A549 (cell line): ENCODE measurements at regions not wholly inside any gene's neighbourhood (a gene's known extent, or its start where the extent isn't known, plus 50 kb on each side); places are given as distances from the start of the nearest gene placed in this dataset.

Experiments
- ATAC-seq, 2 experiments: fragments of 200-7000 bp in 1 of 2; fragments of >200 bp in 1 of 2; cut with Nextera tagmentation in 1 of 2; cut with Tn5 transposase in 1 of 2; 3 replicates each; pipeline versions ENCODE4 v1.8.0 to v1.9.1; 2018 to 2020; ENCODE audit warnings: mild to moderate bottlenecking in 1 of 2, moderate library complexity in 1 of 2
- CTCF ChIA-PET: fragments of 300-600 bp; sonication (Branson Sonifier 250); formaldehyde crosslinking; extraction: SDS; loops from one replicate; lab custom pipeline; 2021; ENCODE audit warnings: antibody characterized with exemption, inconsistent platforms; lab: Yijun Ruan, JAX
- POLR2A ChIA-PET: fragments of 350-600 bp; formaldehyde crosslinking; extraction: SDS; loops from one replicate; lab custom pipeline; 2021; ENCODE audit warnings: antibody characterized with exemption, inconsistent platforms; lab: Yijun Ruan, JAX
- DNase-seq, 2 experiments: peaks; one replicate each; pipeline versions ENCODE4 v3.0.0 to v3.0.0-alpha.2; 2011 to 2016; ENCODE audit warnings: low read depth in 1 of 2, low spot score in 1 of 2
- FAIRE-seq: peaks from 2 replicates; lab custom pipeline; 2011; peaks lifted over from hg19 to GRCh38; lab: Jason Lieb, UNC
- H3K27ac ChIP-seq, 2 experiments: fragments of >200 bp; sonication (Bioruptor Twin); formaldehyde crosslinking; 3 replicates each; pipeline ENCODE4 v1.5.1; 2016 to 2017
- H3K4me1 ChIP-seq: fragments of >200 bp; sonication (Bioruptor Twin); formaldehyde crosslinking; 3 replicates; pipeline ENCODE4 v1.6.1; 2016
- H3K4me2 ChIP-seq: fragments of >200 bp; sonication (Bioruptor Twin); formaldehyde crosslinking; 3 replicates; pipeline ENCODE4 v1.6.1; 2016
- H3K4me3 ChIP-seq: fragments of >200 bp; sonication (Bioruptor Twin); formaldehyde crosslinking; 3 replicates; pipeline ENCODE4 v1.5.1; 2016
- H3K9me3 ChIP-seq: fragments of >200 bp; sonication (Bioruptor Twin); formaldehyde crosslinking; 3 replicates; pipeline ENCODE4 v1.6.1; 2016
- BCL3 ChIP-seq: fragments of >200 bp; sonication (Bioruptor Twin); formaldehyde crosslinking; IDR thresholded peaks from 3 replicates; pipeline ENCODE4 v1.6.1; 2016
- BHLHE40 ChIP-seq: IDR thresholded peaks from 2 replicates; pipeline ENCODE4 v1.6.1; 2012; ENCODE audit warnings: low read depth, low read length, inconsistent platforms
- CBX2 ChIP-seq: fragments of 200-600 bp; sonication (generic); IDR thresholded peaks from 2 replicates; pipeline ENCODE4 v1.6.1; 2016; ENCODE audit warnings: low read depth, mild to moderate bottlenecking, borderline replicate concordance
- CEBPB ChIP-seq, 2 experiments: fragments of >200 bp in 1 of 2; sonication (Bioruptor Twin) in 1 of 2; formaldehyde crosslinking in 1 of 2; IDR thresholded peaks; 2 replicates each; pipeline ENCODE4 v1.6.1; 2012 to 2016
- CHD2 ChIP-seq: fragments of 150-350 bp; IDR thresholded peaks from 2 replicates; pipeline ENCODE4 v1.6.1; 2014; ENCODE audit warnings: low read length; ENCODE audit not compliant: partially characterized antibody
- CHD4 ChIP-seq: fragments of 200-600 bp; sonication (generic); IDR thresholded peaks from 2 replicates; pipeline ENCODE4 v1.6.1; 2016; ENCODE audit warnings: antibody characterized with exemption, mild to moderate bottlenecking, borderline replicate concordance
- E2F6 ChIP-seq: IDR thresholded peaks from 2 replicates; pipeline ENCODE4 v1.6.1; 2012; ENCODE audit warnings: low read depth, borderline replicate concordance
- EHF ChIP-seq: fragments of 250-450 bp; sonication (Bioruptor Pico); IDR thresholded peaks from 2 replicates; pipeline ENCODE4 v1.5.0; 2020; ENCODE audit warnings: mild to moderate bottlenecking
- EHMT2 ChIP-seq: fragments of 200-600 bp; sonication (generic); IDR thresholded peaks from 2 replicates; pipeline ENCODE4 v1.6.1; 2016; ENCODE audit warnings: antibody characterized with exemption, low read depth, mild to moderate bottlenecking, moderate library complexity
- ESRRA ChIP-seq: fragments of 150-350 bp; IDR thresholded peaks from 2 replicates; pipeline ENCODE4 v1.6.1; 2014; ENCODE audit warnings: mild to moderate bottlenecking, low read length, borderline replicate concordance
- FOXS1 ChIP-seq: fragments of 250-450 bp; sonication (Bioruptor Pico); IDR thresholded peaks from 2 replicates; pipeline ENCODE4 v1.5.0; 2020; ENCODE audit warnings: mild to moderate bottlenecking, moderate library complexity
- HES2 ChIP-seq: fragments of >200 bp; sonication (Bioruptor Twin); formaldehyde crosslinking; IDR thresholded peaks from 2 replicates; pipeline ENCODE4 v1.6.1; 2016
- HMGXB4 ChIP-seq: fragments of 250-450 bp; sonication (Bioruptor Pico); IDR thresholded peaks from 2 replicates; pipeline ENCODE4 v1.5.0; 2021; ENCODE audit warnings: mild to moderate bottlenecking, moderate library complexity, borderline replicate concordance
- HOXA7 ChIP-seq: fragments of 250-450 bp; sonication (Bioruptor Pico); IDR thresholded peaks from 2 replicates; pipeline ENCODE4 v1.5.0; 2020; ENCODE audit warnings: mild to moderate bottlenecking, moderate library complexity
- HOXB5 ChIP-seq: fragments of 250-450 bp; sonication (Bioruptor Pico); IDR thresholded peaks from 2 replicates; pipeline ENCODE4 v1.5.0; 2020; ENCODE audit warnings: mild to moderate bottlenecking, moderate library complexity
- JUNB ChIP-seq: fragments of >200 bp; sonication (Bioruptor Twin); formaldehyde crosslinking; IDR thresholded peaks from 2 replicates; pipeline ENCODE4 v1.6.1; 2016
- MAX ChIP-seq: IDR thresholded peaks from 2 replicates; pipeline ENCODE4 v1.6.1; 2012
- NPAS2 ChIP-seq: fragments of 250-450 bp; sonication (Bioruptor Pico); IDR thresholded peaks from 2 replicates; pipeline ENCODE4 v1.8.0; 2022; ENCODE audit warnings: mild to moderate bottlenecking, moderate library complexity, borderline replicate concordance
- PHF8 ChIP-seq: fragments of 200-600 bp; sonication (generic); IDR thresholded peaks from 2 replicates; pipeline ENCODE4 v1.6.1; 2016; ENCODE audit warnings: low read depth, mild to moderate bottlenecking, antibody characterized with exemption, moderate library complexity, borderline replicate concordance
- RNF2 ChIP-seq: fragments of 200-600 bp; sonication (generic); IDR thresholded peaks from 2 replicates; pipeline ENCODE4 v1.6.1; 2016; ENCODE audit warnings: low read depth, mild to moderate bottlenecking, antibody characterized with exemption, moderate library complexity, borderline replicate concordance
- TFCP2L1 ChIP-seq: fragments of 250-450 bp; sonication (Bioruptor Pico); IDR thresholded peaks from 2 replicates; pipeline ENCODE4 v1.5.0; 2021; ENCODE audit warnings: mild to moderate bottlenecking
- USF2 ChIP-seq: fragments of 450-650 bp; IDR thresholded peaks from 2 replicates; pipeline ENCODE4 v1.6.1; 2014; ENCODE audit warnings: antibody characterized with exemption
- ZC3H11A ChIP-seq: fragments of 450-650 bp; IDR thresholded peaks from 2 replicates; pipeline ENCODE4 v1.6.1; 2014; ENCODE audit warnings: antibody characterized with exemption, mild to moderate bottlenecking
- ZNF302 ChIP-seq: fragments of 250-450 bp; sonication (Bioruptor Pico); IDR thresholded peaks from 2 replicates; pipeline ENCODE4 v1.9.0; 2021; ENCODE audit warnings: inconsistent platforms, mild to moderate bottlenecking, moderate library complexity
- ZSCAN20 ChIP-seq: fragments of 250-450 bp; sonication (Bioruptor Pico); IDR thresholded peaks from 2 replicates; pipeline ENCODE4 v1.8.0; 2022; ENCODE audit warnings: mild to moderate bottlenecking, moderate library complexity
- WGBS: methylation state at CpG from one replicate; pipeline ENCODE4 v1.1.6; 2017; ENCODE audit errors: missing lambda C conversion rate; 5-methylcytosine and 5-hydroxymethylcytosine counted together

GRCh38 chr15:95669146-95669922 is 661.2 kb upstream of the NR2F2 start:
- peak in 1 of 2 experiments; percentile 57; a peak in 2 of 6 replicates for ATAC-seq
- CTCF ChIA-PET, result no interaction called here
- TF ChIP-seq E2F6 (no peak), BHLHE40 (no peak), ZNF302 (CRISPR knock-in tag) (no peak), HOXB5 (CRISPR knock-in tag) (no peak), JUNB (no peak), BCL3 (no peak), ESRRA (no peak), TFCP2L1 (CRISPR knock-in tag) (no peak), CEBPB (IDR thresholded peaks at IDR 0.05) (no peak), ZC3H11A (no peak)
- Histone ChIP-seq H3K27ac (no peak overlapping the region), H3K4me3 (no peak overlapping the region), H3K4me2 (peak overlapping the region; percentile 44), H3K9me3 (no peaks in the 10 kb centered on the region), H3K4me1 (no peaks in the 10 kb centered on the region)
- WGBS, result 26% methylated on average over 10 of the region's 10 CpGs
- no peak for FAIRE-seq
- POLR2A ChIA-PET, result no interaction called here
- no peak for DNase-seq

- 66% methylated on average over 4 of the region's 4 CpGs for WGBS
- no peaks in the 10 kb centered on the region for H3K9me3 ChIP-seq
- ChIA-PET POLR2A (no interaction called here), CTCF (no interaction called here)
- H3K4me2 ChIP-seq, result no peak overlapping the region
- H3K4me1 ChIP-seq, result no peaks in the 10 kb centered on the region
- DNase-seq (no peak), FAIRE-seq (no peak), ATAC-seq (no peak)
- H3K4me3 ChIP-seq, result no peak overlapping the region
- no peak for TF ChIP-seq HMGXB4
- TF ChIP-seq HES2, result no peak
- no peak for TF ChIP-seq CHD4
- no peak for TF ChIP-seq RNF2
- TF ChIP-seq BCL3, result no peak
- TF ChIP-seq HOXA7 (CRISPR knock-in tag), result no peak
- TF ChIP-seq PHF8, result no peak
- TF ChIP-seq CBX2, result no peak
- no peak for TF ChIP-seq FOXS1 (CRISPR knock-in tag)
- no peak for TF ChIP-seq CHD2
- TF ChIP-seq NPAS2, result no peak
- TF ChIP-seq MAX, result no peak
- TF ChIP-seq TFCP2L1 (CRISPR knock-in tag), result no peak
- TF ChIP-seq ZC3H11A, result no peak
- TF ChIP-seq ZSCAN20 (CRISPR knock-in tag), result no peak
- TF ChIP-seq JUNB, result no peak
- TF ChIP-seq EHF (CRISPR knock-in tag), result no peak
- no peak for TF ChIP-seq EHMT2
- no peak for TF ChIP-seq USF2
- TF ChIP-seq BHLHE40, result no peak
- H3K27ac ChIP-seq, result no peak overlapping the region
Measured at GRCh38 chr15:95674031-95674430, 656.5 kb upstream of the NR2F2 start.
